H54 (cell line): ENCODE measurements at regions not wholly inside any gene's neighbourhood (a gene's known extent, or its start where the extent isn't known, plus 50 kb on each side); places are given as distances from the start of the nearest gene placed in this dataset.

Experiments
- DNase-seq: peaks from one replicate; pipeline ENCODE4 v3.0.0; 2011; ENCODE audit warnings: low spot score, mixed read lengths; ENCODE audit not compliant: insufficient read length
- FAIRE-seq: peaks from 3 replicates; lab custom pipeline; 2011; peaks lifted over from hg19 to GRCh38; lab: Jason Lieb, UNC
- POLR2A ChIP-seq: IDR thresholded peaks from 2 replicates; pipeline ENCODE4 v1.6.1; 2011; ENCODE audit warnings: low read depth, mild to moderate bottlenecking, low read length

GRCh38 chr11:113538451-113539412, 63.5 kb upstream of the DRD2 start:
- DNase-seq: no peak
- no peak for FAIRE-seq
- no peak for TF ChIP-seq POLR2A

GRCh38 chr11:113534625-113535024, 59.4 kb upstream of the DRD2 start:
- FAIRE-seq: no peak
- DNase-seq: no peak
- no peak for TF ChIP-seq POLR2A

- no peak for FAIRE-seq
- no peak for TF ChIP-seq POLR2A
- DNase-seq: no peak
Observed at GRCh38 chr11:113533425-113533698, 58.2 kb upstream of the DRD2 start.

- FAIRE-seq (peak; percentile 77), DNase-seq (peak; percentile 27)
- no peak for TF ChIP-seq POLR2A
Observed at GRCh38 chr11:113532697-113533424, 57.7 kb upstream of the DRD2 start.

GRCh38 chr11:113531575-113532451, 56.6 kb upstream of the DRD2 start:
- DNase-seq: no peak
- TF ChIP-seq POLR2A: no peak
- FAIRE-seq: no peak

- no peak for TF ChIP-seq POLR2A
- DNase-seq (no peak), FAIRE-seq (no peak)
Observed at GRCh38 chr11:113531083-113531482, 55.9 kb upstream of the DRD2 start.

- FAIRE-seq (no peak), DNase-seq (no peak)
- TF ChIP-seq POLR2A: no peak
Observed at GRCh38 chr11:113529606-113530005, 54.4 kb upstream of the DRD2 start.

GRCh38 chr11:113528982-113529381, 53.8 kb upstream of the DRD2 start:
- no peak for FAIRE-seq

GRCh38 chr11:113526521-113526920, 51.3 kb upstream of the DRD2 start:
- no peak for DNase-seq
- no peak for TF ChIP-seq POLR2A
- no peak for FAIRE-seq

More at GRCh38 chr11:113528982-113529381, 53.8 kb upstream of the DRD2 start:
- TF ChIP-seq POLR2A: no peak
- no peak for DNase-seq
